ENCODE measurements at regions not wholly inside any gene's neighbourhood (a gene's known extent, or its start where the extent isn't known, plus 50 kb on each side); places are given as distances from the start of the nearest gene placed in this dataset.

DNA sequence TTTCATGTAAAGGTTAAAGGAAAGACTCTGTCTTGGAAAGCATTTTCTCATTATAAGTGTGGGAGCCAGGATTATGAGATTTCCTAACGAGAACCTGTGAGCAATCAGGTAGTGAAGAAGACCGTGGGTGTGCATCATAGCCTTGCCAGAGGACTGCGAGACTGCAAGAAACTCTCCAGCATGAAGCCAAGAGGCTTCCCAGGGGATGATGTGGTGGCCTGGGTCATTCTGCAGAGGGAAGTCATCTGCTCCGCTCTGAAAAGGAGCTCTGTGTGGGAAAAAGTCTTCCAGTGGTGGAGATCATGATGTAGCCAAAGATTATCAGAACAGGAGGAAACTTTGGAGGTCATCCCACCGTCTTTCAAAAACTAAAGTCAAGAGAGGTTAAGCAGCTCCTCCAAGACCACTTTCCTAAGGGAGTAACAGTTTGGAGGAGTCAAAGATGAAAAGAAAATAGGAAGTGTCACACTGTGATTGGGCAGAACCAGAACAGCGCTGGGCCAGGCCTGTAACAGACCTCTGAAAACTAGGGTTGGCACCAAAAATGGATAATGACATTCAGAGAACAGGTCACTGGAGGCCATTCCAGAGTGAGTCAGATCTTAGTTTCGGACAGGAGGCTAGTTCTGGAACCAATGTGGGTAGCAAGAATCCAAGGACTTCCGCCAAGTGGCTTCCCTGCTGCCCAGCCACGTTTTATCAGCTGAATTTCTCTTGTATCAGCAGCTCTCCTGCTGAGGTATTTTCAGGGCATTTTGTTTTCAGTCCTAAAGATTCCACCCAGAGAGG is 113.0 kb downstream of the LRATD1 start:
- TF ChIP-seq HLTF (IDR thresholded peaks at IDR 0.05) (no peak), PATZ1 (CRISPR knock-in tag; IDR thresholded peaks at IDR 0.05; ENCODE audit: borderline replicate concordance) (no peak), CTCF (IDR thresholded peaks at IDR 0.05 in 2 of 3, conservative IDR thresholded peaks at IDR 0.05 in 1 of 3; ENCODE audit: insufficient read depth in 2 of 3, low read depth in 1 of 3, low read length in 3 of 3) (no peak), MTA3 (IDR thresholded peaks at IDR 0.05; ENCODE audit: borderline replicate concordance) (no peak), SAFB2 (IDR thresholded peaks at IDR 0.05; ENCODE audit: borderline replicate concordance, low read depth, low read length, severe bottlenecking) (no peak), POLR2A (conservative IDR thresholded peaks at IDR 0.05) (no peak), NFIC (IDR thresholded peaks at IDR 0.05) (no peak), USF1 (CRISPR knock-in tag; IDR thresholded peaks at IDR 0.05) (no peak), GATA2 (CRISPR knock-in tag; IDR thresholded peaks at IDR 0.05) (no peak)

Data from K562 (cell line).